GM20000 (cell line): ENCODE measurements at regions not wholly inside any gene's neighbourhood (a gene's known extent, or its start where the extent isn't known, plus 50 kb on each side); places are given as distances from the start of the nearest gene placed in this dataset.

ENCODE experiments used
- DNase-seq: peaks from one replicate; pipeline ENCODE4 v3.0.0; 2012; ENCODE audit warnings: low spot score
- CTCF ChIP-seq: IDR thresholded peaks from 2 replicates; pipeline ENCODE4 v1.5.1; 2012; ENCODE audit warnings: mild to moderate bottlenecking, control low read depth; ENCODE audit errors: extremely low read depth, missing control alignments

GRCh38 chr4:145287351-145287750 lies 107.0 kb upstream of the OTUD4 start:
- no peak for DNase-seq
- no peak for TF ChIP-seq CTCF

GRCh38 chr4:145285928-145286327 lies 105.5 kb upstream of the OTUD4 start:
- no peak for TF ChIP-seq CTCF
- no peak for DNase-seq

GRCh38 chr4:145283909-145284308 lies 103.5 kb upstream of the OTUD4 start:
- no peak for TF ChIP-seq CTCF
- DNase-seq = no peak

- TF ChIP-seq CTCF = no peak
- no peak for DNase-seq
These were observed 101.6 kb upstream of the OTUD4 start for GRCh38 chr4:145281951-145282350.

- TF ChIP-seq CTCF = no peak
- no peak for DNase-seq
These were observed 100.8 kb upstream of the OTUD4 start for GRCh38 chr4:145281224-145281623.

GRCh38 chr4:145280541-145280940 lies 100.2 kb upstream of the OTUD4 start:
- no peak for TF ChIP-seq CTCF
- no peak for DNase-seq

- TF ChIP-seq CTCF = no peak
- DNase-seq = no peak
These were observed 99.0 kb upstream of the OTUD4 start for GRCh38 chr4:145279122-145279960.
